AG10803 (cell line): ENCODE measurements at regions not wholly inside any gene's neighbourhood (a gene's known extent, or its start where the extent isn't known, plus 50 kb on each side); places are given as distances from the start of the nearest gene placed in this dataset.

Experiments
- DNase-seq: peaks from one replicate; pipeline ENCODE4 v3.0.0; 2010; ENCODE audit warnings: low read depth
- H3K4me3 ChIP-seq: 2 replicates; pipeline ENCODE4 v1.5.1; 2011; ENCODE audit warnings: mild to moderate bottlenecking, low read length, control low read depth
- TF ChIP-seq, protein P1 (sequence below): conservative IDR thresholded peaks from 2 replicates; pipeline ENCODE4 v1.5.1; 2011; ENCODE audit warnings: mild to moderate bottlenecking, low read length, control low read depth, inconsistent platforms

DNA sequence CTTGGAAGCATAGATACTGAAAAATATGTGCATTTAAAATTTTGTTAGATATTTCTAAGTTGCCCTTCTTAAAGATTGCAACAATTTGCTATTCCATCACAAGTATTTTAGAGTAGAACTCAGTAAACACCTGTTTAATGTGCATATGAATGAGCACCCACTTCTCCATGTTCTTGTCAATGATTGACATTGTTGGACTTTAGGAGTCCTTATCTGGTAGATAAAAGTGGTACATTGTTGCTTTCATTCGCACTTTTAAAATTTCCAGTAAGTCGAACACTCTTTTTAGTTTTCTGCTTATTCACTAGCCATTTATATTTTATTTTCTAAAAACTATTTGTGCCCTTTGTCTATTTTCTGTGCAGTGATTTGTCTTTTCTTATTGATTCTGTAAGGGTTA, 478.3 kb downstream of the SOX2 start:
- DNase-seq, result no peak
- no peak overlapping the region for H3K4me3 ChIP-seq
- TF ChIP-seq, protein P1, sequence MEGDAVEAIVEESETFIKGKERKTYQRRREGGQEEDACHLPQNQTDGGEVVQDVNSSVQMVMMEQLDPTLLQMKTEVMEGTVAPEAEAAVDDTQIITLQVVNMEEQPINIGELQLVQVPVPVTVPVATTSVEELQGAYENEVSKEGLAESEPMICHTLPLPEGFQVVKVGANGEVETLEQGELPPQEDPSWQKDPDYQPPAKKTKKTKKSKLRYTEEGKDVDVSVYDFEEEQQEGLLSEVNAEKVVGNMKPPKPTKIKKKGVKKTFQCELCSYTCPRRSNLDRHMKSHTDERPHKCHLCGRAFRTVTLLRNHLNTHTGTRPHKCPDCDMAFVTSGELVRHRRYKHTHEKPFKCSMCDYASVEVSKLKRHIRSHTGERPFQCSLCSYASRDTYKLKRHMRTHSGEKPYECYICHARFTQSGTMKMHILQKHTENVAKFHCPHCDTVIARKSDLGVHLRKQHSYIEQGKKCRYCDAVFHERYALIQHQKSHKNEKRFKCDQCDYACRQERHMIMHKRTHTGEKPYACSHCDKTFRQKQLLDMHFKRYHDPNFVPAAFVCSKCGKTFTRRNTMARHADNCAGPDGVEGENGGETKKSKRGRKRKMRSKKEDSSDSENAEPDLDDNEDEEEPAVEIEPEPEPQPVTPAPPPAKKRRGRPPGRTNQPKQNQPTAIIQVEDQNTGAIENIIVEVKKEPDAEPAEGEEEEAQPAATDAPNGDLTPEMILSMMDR, result no peak

DNA sequence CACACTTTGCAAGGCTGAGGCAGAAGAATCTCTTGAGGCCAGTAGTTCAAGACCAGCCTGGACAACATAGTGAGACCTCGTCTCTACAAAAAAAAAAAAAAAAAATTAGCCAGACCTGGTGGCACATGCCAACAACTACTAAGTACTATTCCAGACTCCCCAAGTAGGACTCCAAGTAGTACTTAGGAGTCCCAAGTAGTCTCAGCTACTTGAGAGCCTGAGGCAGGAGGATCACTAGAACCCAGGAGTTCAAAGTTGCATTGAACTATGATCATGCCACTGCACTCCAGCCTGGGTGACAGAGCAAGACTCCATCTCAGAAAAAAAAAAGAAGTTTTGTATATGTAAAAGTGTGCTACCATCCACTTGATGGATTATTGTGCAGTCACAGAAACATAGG, 486.6 kb downstream of the SOX2 start:
- TF ChIP-seq, protein P1, result no peak
- no peak for DNase-seq
- H3K4me3 ChIP-seq, result no peak overlapping the region

- DNase-seq, result no peak
- TF ChIP-seq, protein P1, result no peak
- H3K4me3 ChIP-seq, result no peak overlapping the region
Measured at GRCh38 chr3:182201456-182202168, 489.9 kb downstream of the SOX2 start.

GRCh38 chr3:182212479-182213076, 500.9 kb downstream of the SOX2 start:
- H3K4me3 ChIP-seq, result no peak overlapping the region
- TF ChIP-seq, protein P1, result no peak
- DNase-seq, result peak; percentile 6

GRCh38 chr3:182214416-182214815, 502.7 kb downstream of the SOX2 start:
- TF ChIP-seq, protein P1, result no peak
- no peak for DNase-seq
- no peak overlapping the region for H3K4me3 ChIP-seq

DNA sequence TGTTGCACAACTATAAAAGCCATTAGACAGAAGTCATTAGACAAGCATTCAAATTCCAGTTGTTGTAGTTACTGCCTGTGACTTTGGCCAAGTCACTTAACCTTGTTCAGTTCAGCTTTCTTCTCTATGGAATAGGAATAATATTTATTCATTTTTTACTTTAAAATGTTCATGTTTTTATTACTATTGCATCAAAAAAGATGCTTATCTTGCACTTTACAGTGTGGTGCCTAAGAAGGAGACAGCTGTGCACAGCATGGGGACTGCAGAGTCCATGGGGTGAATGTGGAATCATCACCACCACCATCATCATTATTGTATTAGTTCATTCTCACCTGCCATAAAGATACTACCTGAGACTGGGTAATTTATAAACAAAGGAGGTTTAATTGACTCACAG, 504.2 kb downstream of the SOX2 start:
- TF ChIP-seq, protein P1, result no peak
- no peak for DNase-seq
- H3K4me3 ChIP-seq, result no peak overlapping the region
